Upper lobe of left lung (tissue), 6 donors: ENCODE measurements at regions not wholly inside any gene's neighbourhood (a gene's known extent, or its start where the extent isn't known, plus 50 kb on each side); places are given as distances from the start of the nearest gene placed in this dataset.

Source experiments
- ATAC-seq, 2 donors: fragments of 200-7000 bp; cut with Tn5 transposase; one replicate each; pipeline ENCODE4 v1.9.1; 2022; ENCODE audit warnings: mild to moderate bottlenecking in 2 of 2, moderate library complexity in 2 of 2; ENCODE audit not compliant: low FRiP score in 2 of 2
- DNase-seq, 2 donors: peaks; one replicate each; pipeline ENCODE4 v3.0.0-alpha.2; 2019 to 2020
- H3K27ac ChIP-seq, 4 donors: fragments of 200-600 bp; sonication (generic); one replicate each; pipeline ENCODE4 v1.5.1; 2016 to 2019
- H3K27me3 ChIP-seq, 4 donors: fragments of 200-600 bp; sonication (generic); one replicate each; pipeline ENCODE4 v1.5.1; 2017 to 2019
- H3K36me3 ChIP-seq, 4 donors: fragments of 200-600 bp; sonication (generic); one replicate each; pipeline ENCODE4 v1.5.1; 2016 to 2019
- H3K4me1 ChIP-seq, 4 donors: fragments of 200-600 bp; sonication (generic); one replicate each; pipeline ENCODE4 v1.5.1; 2018 to 2019
- H3K4me3 ChIP-seq, 4 donors: fragments of 200-600 bp; sonication (generic); one replicate each; pipeline ENCODE4 v1.5.1; 2017 to 2019; ENCODE audit warnings: mild to moderate bottlenecking in 2 of 4, moderate library complexity in 1 of 4
- H3K9me3 ChIP-seq, 4 donors: fragments of 200-600 bp; sonication (generic); one replicate each; pipeline ENCODE4 v1.5.1; 2018 to 2019
- EP300 ChIP-seq, 4 donors: sonication (generic); formaldehyde crosslinking; IDR thresholded peaks; one replicate each; pipeline ENCODE4 v1.5.1; 2017; ENCODE audit warnings: antibody characterized with exemption in 4 of 4, control low read depth in 2 of 4
- POLR2A ChIP-seq, 4 donors: fragments of 450-650 bp; IDR thresholded peaks; one replicate each; pipeline ENCODE4 v1.5.1; 2016 to 2017; ENCODE audit warnings: antibody characterized with exemption in 4 of 4, mild to moderate bottlenecking in 2 of 4
- POLR2AphosphoS5 ChIP-seq, 2 donors: sonication (generic); formaldehyde crosslinking; IDR thresholded peaks; one replicate each; pipeline ENCODE4 v1.5.1; 2017; ENCODE audit warnings: antibody characterized with exemption in 2 of 2
- WGBS, 2 donors: methylation state at CpG; one replicate each; pipeline ENCODE4 v1.1.5; 2017 to 2018; 5-methylcytosine and 5-hydroxymethylcytosine counted together
- TF ChIP-seq, protein P1 (sequence below), 6 experiments: fragments of 450-650 bp in 4 of 6; fragments of 200-600 bp in 2 of 6; sonication (generic) in 2 of 6; IDR thresholded peaks; one replicate each; pipeline ENCODE4 v1.5.1; 2016 to 2019; ENCODE audit warnings: antibody characterized with exemption in 6 of 6
- donor health status: DM: no; HTN: no; CAD: no; lungs with moderate emphysema.
- donor health status: DM: no; HTN: yes; CAD: no; lungs with severe emphysema.

DNA sequence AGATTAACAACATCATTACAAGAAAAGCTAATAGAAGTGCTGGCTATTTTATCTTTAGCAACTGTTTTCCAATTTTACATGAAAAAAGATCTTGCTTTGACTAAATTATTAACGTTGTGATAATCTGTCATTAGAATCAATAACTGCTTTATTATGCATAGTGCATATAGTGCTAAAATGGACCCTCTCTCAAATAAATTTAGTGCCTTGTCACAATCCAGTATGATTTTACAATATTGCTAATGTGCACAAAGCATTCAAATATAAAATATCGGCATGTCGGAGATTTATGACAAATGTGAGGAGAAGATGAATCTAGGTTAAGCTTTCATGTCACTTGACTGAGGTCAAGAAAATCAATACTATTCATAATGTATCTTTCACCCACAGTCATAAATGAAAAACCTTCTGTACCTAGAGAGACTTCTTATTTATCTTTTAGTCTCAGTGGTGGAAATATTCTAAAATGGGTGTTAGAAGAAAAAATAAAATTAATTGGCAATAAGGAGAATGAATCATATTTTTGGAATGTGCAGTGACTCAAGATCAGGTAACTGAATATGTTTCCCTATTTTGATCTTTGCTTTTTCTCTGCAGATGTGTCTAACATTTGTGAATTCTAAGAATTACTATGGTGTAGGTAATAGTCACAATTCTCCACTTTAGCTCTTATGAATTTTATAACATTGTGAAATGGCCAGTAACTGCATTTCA lies 672.9 kb upstream of the GRAMD2B start:
- Histone ChIP-seq H3K27ac (no peak overlapping the region), H3K4me3 (no peak overlapping the region)

DNA sequence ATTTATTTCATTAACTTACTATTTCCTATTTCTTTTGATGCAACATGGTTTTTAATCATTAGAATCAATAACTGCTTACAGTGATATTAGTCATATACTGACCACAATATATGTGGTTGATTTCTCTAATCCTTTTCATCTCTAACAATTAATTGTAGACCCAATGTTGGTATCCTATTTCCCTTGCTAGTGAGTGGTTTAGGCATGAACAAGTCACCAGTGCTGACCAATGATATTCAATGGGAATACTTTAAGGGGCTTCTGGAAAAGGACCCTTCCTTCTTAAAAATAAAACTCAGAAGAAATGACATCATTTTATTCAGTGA lies 672.4 kb upstream of the GRAMD2B start:
- TF ChIP-seq EP300 (IDR thresholded peaks at IDR 0.05) (no peak), POLR2A (IDR thresholded peaks at IDR 0.05) (no peak)
- TF ChIP-seq, protein P1, sequence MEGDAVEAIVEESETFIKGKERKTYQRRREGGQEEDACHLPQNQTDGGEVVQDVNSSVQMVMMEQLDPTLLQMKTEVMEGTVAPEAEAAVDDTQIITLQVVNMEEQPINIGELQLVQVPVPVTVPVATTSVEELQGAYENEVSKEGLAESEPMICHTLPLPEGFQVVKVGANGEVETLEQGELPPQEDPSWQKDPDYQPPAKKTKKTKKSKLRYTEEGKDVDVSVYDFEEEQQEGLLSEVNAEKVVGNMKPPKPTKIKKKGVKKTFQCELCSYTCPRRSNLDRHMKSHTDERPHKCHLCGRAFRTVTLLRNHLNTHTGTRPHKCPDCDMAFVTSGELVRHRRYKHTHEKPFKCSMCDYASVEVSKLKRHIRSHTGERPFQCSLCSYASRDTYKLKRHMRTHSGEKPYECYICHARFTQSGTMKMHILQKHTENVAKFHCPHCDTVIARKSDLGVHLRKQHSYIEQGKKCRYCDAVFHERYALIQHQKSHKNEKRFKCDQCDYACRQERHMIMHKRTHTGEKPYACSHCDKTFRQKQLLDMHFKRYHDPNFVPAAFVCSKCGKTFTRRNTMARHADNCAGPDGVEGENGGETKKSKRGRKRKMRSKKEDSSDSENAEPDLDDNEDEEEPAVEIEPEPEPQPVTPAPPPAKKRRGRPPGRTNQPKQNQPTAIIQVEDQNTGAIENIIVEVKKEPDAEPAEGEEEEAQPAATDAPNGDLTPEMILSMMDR (IDR thresholded peaks at IDR 0.05): no peak
- no peak for DNase-seq
- Histone ChIP-seq H3K27me3 (no peaks in the 10 kb centered on the region), H3K4me1 (no peaks in the 10 kb centered on the region), H3K27ac (no peak overlapping the region), H3K4me3 (no peak overlapping the region), H3K9me3 (no peaks in the 10 kb centered on the region), H3K36me3 (no peaks in the 10 kb centered on the region)
- no peak for ATAC-seq

More for the DNA sequence above, 672.9 kb upstream of the GRAMD2B start:
- no peaks in the 10 kb centered on the region for H3K9me3 ChIP-seq
- DNase-seq (no peak), ATAC-seq (no peak)
- H3K36me3 ChIP-seq: no peaks in the 10 kb centered on the region
- no peaks in the 10 kb centered on the region for H3K4me1 ChIP-seq
- no peaks in the 10 kb centered on the region for H3K27me3 ChIP-seq
- WGBS, 2 donors: 91 to 95% methylated on average over 3 of the region's 3 CpGs
- TF ChIP-seq, protein P1 (IDR thresholded peaks at IDR 0.05): no peak
- TF ChIP-seq EP300 (IDR thresholded peaks at IDR 0.05): no peak
- no peak for TF ChIP-seq POLR2A (IDR thresholded peaks at IDR 0.05)
- no peak for TF ChIP-seq POLR2AphosphoS5 (IDR thresholded peaks at IDR 0.05)

DNA sequence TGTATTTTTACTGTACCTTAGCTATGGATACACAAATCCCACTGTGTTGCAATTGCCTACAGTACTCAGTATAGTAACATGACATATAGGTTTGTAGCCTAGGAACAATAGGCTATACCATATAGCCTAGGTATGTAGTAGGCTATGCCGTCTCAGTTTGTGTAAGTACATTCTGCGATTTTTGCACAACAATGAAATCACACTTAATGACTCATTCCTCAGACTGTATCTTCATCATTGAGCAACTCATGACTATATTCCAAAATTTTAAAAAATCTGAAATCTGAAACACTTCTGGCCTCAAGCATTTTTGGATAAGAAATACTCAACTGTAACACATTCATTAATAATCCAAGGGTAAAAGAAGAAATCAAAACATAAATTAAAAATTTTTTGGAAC lies 666.8 kb upstream of the GRAMD2B start:
- TF ChIP-seq, protein P1 (IDR thresholded peaks at IDR 0.05): no peak
- TF ChIP-seq POLR2AphosphoS5 (IDR thresholded peaks at IDR 0.05) (no peak), EP300 (IDR thresholded peaks at IDR 0.05) (no peak), POLR2A (IDR thresholded peaks at IDR 0.05) (no peak)
- Histone ChIP-seq H3K4me3 (no peak overlapping the region), H3K27me3 (no peaks in the 10 kb centered on the region), H3K4me1 (no peaks in the 10 kb centered on the region), H3K36me3 (no peaks in the 10 kb centered on the region), H3K27ac (no peak overlapping the region), H3K9me3 (no peaks in the 10 kb centered on the region)
- DNase-seq (no peak), ATAC-seq (no peak)
- WGBS, 2 donors: 80 to 92% methylated on average over 2 of the region's 2 CpGs

DNA sequence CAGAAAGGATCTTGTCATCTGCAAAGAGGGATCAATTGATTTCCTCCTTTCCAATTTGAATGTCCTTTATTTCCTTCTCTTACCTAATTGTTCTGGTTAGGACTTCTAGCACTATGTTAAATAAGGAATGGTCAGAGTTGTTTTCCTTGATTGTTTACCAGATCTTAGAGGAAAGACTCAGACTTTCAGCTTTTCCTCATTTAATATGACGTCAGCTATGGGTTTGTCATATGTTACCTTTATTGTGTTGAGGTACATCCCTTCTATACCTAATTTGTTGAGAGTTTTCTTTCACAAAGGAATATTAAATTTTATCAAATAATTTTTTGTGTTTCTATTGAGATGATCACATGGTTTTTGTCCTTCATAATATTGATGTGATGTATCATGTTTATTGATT lies 656.5 kb upstream of the GRAMD2B start:
- DNase-seq: no peak
- Histone ChIP-seq H3K36me3 (no peaks in the 10 kb centered on the region), H3K4me3 (no peak overlapping the region), H3K9me3 (no peaks in the 10 kb centered on the region), H3K27ac (no peak overlapping the region), H3K4me1 (no peaks in the 10 kb centered on the region), H3K27me3 (no peaks in the 10 kb centered on the region)
- no peak for ATAC-seq
- WGBS, 2 donors: 81 to 89% methylated on average over 1 of the region's 1 CpG
- TF ChIP-seq, protein P1 (IDR thresholded peaks at IDR 0.05): no peak
- no peak for TF ChIP-seq POLR2AphosphoS5 (IDR thresholded peaks at IDR 0.05)
- no peak for TF ChIP-seq POLR2A (IDR thresholded peaks at IDR 0.05)
- TF ChIP-seq EP300 (IDR thresholded peaks at IDR 0.05): no peak

DNA sequence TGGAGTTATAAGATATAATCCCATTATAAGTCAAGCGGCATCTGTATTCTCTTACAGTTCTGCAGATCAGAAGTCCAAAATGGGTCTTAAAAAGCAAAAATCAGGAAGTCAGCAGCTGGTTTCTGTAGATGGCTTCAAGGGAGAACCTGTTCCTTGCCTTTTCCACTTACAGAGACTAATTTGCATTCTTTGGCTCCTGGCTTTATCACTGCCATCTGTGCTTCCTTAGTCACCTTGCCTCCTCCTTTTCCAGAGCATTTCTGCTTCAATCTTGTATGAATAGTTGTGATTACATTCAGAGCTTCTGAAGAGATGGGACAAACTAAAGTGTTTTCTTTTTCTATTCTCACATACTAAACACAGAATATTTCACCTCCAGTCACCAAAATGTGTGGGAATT lies 647.3 kb upstream of the GRAMD2B start:
- Histone ChIP-seq H3K4me3 (no peak overlapping the region), H3K9me3 (no peaks in the 10 kb centered on the region), H3K27me3 (no peaks in the 10 kb centered on the region), H3K27ac (no peak overlapping the region), H3K36me3 (no peaks in the 10 kb centered on the region), H3K4me1 (no peaks in the 10 kb centered on the region)
- WGBS, 2 donors: 97% methylated on average over 1 of the region's 1 CpG
- TF ChIP-seq, protein P1 (IDR thresholded peaks at IDR 0.05): no peak
- TF ChIP-seq POLR2A (IDR thresholded peaks at IDR 0.05): no peak
- TF ChIP-seq POLR2AphosphoS5 (IDR thresholded peaks at IDR 0.05): no peak
- no peak for TF ChIP-seq EP300 (IDR thresholded peaks at IDR 0.05)
- no peak for DNase-seq
- no peak for ATAC-seq
